ENCODE measurements at regions not wholly inside any gene's neighbourhood (a gene's known extent, or its start where the extent isn't known, plus 50 kb on each side); places are given as distances from the start of the nearest gene placed in this dataset.

DNA sequence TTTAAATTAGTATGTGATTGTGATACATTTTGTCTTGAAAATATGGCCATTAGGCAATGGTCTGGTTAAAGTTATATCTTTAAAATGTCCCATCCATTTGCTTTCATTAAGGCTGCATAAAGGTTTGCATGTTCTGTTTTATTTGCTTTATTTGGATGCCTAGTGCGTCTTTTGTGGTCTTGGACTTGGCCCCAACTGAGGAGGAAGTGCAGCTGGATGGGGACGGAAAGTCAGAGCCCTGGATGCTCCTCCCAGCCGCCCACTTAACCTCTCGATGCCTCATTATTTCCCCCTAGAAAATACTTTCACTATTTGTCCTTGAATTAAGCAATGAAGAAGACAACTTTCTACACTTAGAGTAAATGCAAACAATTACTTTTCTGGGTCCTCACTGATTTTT lies 898.2 kb downstream of the MCTP2 start:
- Histone ChIP-seq H3K36me3 (ENCODE audit: low read depth) (no peaks in the 10 kb centered on the region), H3K4me3 (ENCODE audit: severe bottlenecking) (no peak overlapping the region), H3K9me3 (ENCODE audit: severe bottlenecking) (no peaks in the 10 kb centered on the region), H3K27me3 (ENCODE audit: insufficient read depth, poor library complexity, severe bottlenecking) (no peaks in the 10 kb centered on the region), H3K4me1 (ENCODE audit: insufficient read depth, poor library complexity, severe bottlenecking) (no peaks in the 10 kb centered on the region), H3K27ac (ENCODE audit: poor library complexity, severe bottlenecking) (no peak overlapping the region)
- DNase-seq (ENCODE audit: low spot score) (no peak), ATAC-seq (ENCODE audit: low read depth) (no peak)
- TF ChIP-seq, protein P1, sequence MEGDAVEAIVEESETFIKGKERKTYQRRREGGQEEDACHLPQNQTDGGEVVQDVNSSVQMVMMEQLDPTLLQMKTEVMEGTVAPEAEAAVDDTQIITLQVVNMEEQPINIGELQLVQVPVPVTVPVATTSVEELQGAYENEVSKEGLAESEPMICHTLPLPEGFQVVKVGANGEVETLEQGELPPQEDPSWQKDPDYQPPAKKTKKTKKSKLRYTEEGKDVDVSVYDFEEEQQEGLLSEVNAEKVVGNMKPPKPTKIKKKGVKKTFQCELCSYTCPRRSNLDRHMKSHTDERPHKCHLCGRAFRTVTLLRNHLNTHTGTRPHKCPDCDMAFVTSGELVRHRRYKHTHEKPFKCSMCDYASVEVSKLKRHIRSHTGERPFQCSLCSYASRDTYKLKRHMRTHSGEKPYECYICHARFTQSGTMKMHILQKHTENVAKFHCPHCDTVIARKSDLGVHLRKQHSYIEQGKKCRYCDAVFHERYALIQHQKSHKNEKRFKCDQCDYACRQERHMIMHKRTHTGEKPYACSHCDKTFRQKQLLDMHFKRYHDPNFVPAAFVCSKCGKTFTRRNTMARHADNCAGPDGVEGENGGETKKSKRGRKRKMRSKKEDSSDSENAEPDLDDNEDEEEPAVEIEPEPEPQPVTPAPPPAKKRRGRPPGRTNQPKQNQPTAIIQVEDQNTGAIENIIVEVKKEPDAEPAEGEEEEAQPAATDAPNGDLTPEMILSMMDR (IDR thresholded peaks at IDR 0.05; ENCODE audit: poor library complexity, severe bottlenecking), result no peak

DNA sequence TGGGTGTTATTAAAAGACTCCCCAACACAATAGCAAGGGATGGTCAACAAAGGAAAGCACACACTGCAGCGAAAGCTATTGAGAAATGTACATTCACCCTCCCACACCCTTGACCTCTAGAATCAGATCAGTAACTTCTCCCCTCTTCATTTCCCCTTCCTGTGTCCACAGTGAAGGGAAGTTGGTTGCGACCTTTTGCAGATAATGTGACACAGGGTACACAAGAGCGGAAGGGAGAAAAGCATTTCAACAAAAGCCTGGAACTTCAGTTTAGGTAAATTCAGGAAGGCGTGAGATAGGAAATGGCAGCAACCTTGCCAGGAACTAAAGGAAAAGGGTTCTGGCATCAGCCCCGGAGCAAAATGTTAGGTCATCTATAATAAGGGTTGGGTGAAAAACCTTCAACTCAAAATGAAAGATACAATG lies 899.8 kb downstream of the MCTP2 start:
- ATAC-seq (ENCODE audit: low read depth) (no peak), DNase-seq (ENCODE audit: low spot score) (no peak)
- TF ChIP-seq, protein P1 (IDR thresholded peaks at IDR 0.05; ENCODE audit: poor library complexity, severe bottlenecking), result no peak
- Histone ChIP-seq H3K4me3 (ENCODE audit: severe bottlenecking) (no peak overlapping the region), H3K9me3 (ENCODE audit: severe bottlenecking) (no peaks in the 10 kb centered on the region), H3K36me3 (ENCODE audit: low read depth) (no peaks in the 10 kb centered on the region), H3K27me3 (ENCODE audit: insufficient read depth, poor library complexity, severe bottlenecking) (no peaks in the 10 kb centered on the region), H3K4me1 (ENCODE audit: insufficient read depth, poor library complexity, severe bottlenecking) (no peaks in the 10 kb centered on the region), H3K27ac (ENCODE audit: poor library complexity, severe bottlenecking) (no peak overlapping the region)

DNA sequence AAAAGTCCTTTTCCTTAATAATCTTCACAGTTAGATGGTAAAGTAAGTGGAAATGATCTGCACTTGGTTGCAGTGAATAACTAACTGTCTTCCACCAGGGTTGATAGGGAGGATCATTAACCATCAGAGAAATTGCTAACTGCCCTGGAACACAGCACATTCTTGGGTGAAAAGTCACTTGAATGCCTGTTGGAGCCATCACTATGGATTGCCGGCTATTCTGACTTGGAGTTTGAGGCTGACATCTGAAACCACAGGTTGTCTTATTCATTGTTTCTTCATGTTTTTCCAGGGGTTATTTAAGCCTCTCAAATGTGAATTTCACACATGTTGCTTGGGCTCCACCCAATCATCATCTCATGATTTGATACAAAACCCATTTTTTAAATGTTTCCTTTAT lies 901.4 kb downstream of the MCTP2 start:
- ATAC-seq (ENCODE audit: low read depth), result peak; percentile 88
- H3K9me3 ChIP-seq (ENCODE audit: severe bottlenecking), result no peaks in the 10 kb centered on the region
- DNase-seq (ENCODE audit: low spot score), result no peak

DNA sequence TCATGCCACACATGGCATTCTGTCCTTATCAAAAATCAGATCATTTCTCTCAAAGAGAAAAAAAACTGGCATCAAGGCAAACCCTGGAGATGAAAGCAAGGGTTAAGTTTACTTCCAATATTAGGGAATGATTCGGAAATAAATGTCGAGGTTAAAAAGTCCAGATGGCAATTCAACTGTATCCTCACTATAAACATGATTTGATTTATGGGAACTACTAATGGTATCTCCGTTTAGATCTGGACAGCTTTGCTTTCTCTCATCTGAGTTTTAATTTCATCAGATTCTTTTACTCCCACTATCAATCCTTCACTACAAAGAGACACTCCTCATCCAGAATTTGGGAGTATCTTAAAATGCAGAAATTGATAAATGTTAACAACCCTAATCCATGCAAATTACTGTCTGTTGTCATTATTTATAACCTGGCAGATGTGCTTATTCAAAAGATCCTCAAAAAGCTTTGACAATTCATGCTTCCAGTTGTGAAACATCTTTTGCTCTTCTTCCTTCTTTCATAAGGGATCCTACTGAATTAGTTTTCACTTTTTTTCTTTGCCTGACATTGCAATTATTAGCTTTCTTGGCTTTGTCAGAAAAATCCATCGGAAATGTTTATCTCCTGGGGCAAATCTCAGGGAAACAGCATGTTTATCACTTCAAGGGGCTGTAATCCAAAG lies 903.2 kb downstream of the MCTP2 start:
- Histone ChIP-seq H3K27me3 (ENCODE audit: insufficient read depth, poor library complexity, severe bottlenecking) (no peaks in the 10 kb centered on the region), H3K36me3 (ENCODE audit: low read depth) (no peaks in the 10 kb centered on the region), H3K4me3 (ENCODE audit: severe bottlenecking) (no peak overlapping the region), H3K4me1 (ENCODE audit: insufficient read depth, poor library complexity, severe bottlenecking) (no peaks in the 10 kb centered on the region), H3K9me3 (ENCODE audit: severe bottlenecking) (no peaks in the 10 kb centered on the region), H3K27ac (ENCODE audit: poor library complexity, severe bottlenecking) (no peak overlapping the region)
- no peak for DNase-seq (ENCODE audit: low spot score)
- TF ChIP-seq, protein P1 (IDR thresholded peaks at IDR 0.05; ENCODE audit: poor library complexity, severe bottlenecking), result no peak
- ATAC-seq (ENCODE audit: low read depth), result no peak

More for the DNA sequence above, 901.4 kb downstream of the MCTP2 start:
- Histone ChIP-seq H3K4me3 (ENCODE audit: severe bottlenecking) (no peak overlapping the region), H3K27ac (ENCODE audit: poor library complexity, severe bottlenecking) (no peak overlapping the region), H3K36me3 (ENCODE audit: low read depth) (no peaks in the 10 kb centered on the region), H3K4me1 (ENCODE audit: insufficient read depth, poor library complexity, severe bottlenecking) (no peaks in the 10 kb centered on the region), H3K27me3 (ENCODE audit: insufficient read depth, poor library complexity, severe bottlenecking) (no peaks in the 10 kb centered on the region)
- TF ChIP-seq, protein P1 (IDR thresholded peaks at IDR 0.05; ENCODE audit: poor library complexity, severe bottlenecking), result no peak

DNA sequence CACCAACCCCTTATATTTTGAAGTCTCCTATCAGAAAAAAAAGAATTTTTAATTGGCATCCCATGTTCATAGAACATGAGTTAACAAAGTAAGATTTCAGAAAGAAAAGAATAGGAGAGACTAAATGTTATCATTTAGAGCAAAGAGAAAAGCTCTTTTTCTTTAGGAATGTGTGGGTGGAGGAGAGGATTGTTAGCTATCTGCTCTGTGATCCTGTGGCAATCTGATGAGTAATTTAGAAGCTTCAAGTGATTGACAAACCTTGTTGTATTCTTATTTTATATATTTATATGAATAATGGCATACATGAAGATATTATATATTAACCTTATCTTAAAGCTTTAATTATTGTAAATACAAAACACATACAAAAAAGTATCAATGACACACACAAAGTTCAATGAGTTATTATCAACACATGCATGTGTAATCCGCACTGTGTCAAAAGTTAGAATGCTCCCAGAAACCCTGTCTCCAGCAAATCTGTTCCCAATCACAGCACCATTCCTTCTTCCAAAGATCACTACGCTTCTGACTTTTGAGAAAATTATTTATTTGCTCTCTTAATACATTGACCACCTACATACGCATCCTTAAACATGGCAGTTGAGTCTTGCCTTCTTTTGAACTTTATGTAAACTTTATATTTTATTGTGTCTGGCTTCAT lies 907.4 kb downstream of the MCTP2 start:
- Histone ChIP-seq H3K27me3 (ENCODE audit: insufficient read depth, poor library complexity, severe bottlenecking) (no peaks in the 10 kb centered on the region), H3K4me3 (ENCODE audit: severe bottlenecking) (no peak overlapping the region), H3K27ac (ENCODE audit: poor library complexity, severe bottlenecking) (no peak overlapping the region), H3K36me3 (ENCODE audit: low read depth) (no peaks in the 10 kb centered on the region), H3K4me1 (ENCODE audit: insufficient read depth, poor library complexity, severe bottlenecking) (no peaks in the 10 kb centered on the region), H3K9me3 (ENCODE audit: severe bottlenecking) (no peaks in the 10 kb centered on the region)
- TF ChIP-seq, protein P1 (IDR thresholded peaks at IDR 0.05; ENCODE audit: poor library complexity, severe bottlenecking), result no peak
- DNase-seq (ENCODE audit: low spot score) (no peak), ATAC-seq (ENCODE audit: low read depth) (no peak)
